ENCODE measurements at regions not wholly inside any gene's neighbourhood (a gene's known extent, or its start where the extent isn't known, plus 50 kb on each side); places are given as distances from the start of the nearest gene placed in this dataset.

DNA sequence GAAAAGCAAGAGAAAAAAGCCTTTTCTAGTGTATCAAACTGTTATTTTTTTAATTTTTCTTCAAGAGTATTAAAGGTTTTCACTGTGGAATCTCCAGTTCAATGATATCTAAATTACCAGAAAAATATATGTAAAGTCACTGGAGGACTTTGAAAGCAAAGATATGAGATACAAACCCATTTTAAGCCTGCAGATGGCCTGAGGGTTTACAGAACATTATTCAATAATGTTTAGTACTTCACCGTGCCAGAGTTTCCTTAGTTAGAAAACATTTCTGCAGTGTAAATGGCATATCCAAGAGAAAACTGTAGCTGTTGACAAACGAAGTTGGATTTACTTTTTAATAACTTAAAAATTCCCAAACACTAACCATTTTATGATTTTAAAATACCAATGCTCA, 529.4 kb upstream of the AGTR1 start:
- no peak for TF ChIP-seq EZH2phosphoT487 (IDR thresholded peaks at IDR 0.05; ENCODE audit: borderline replicate concordance, low read length)
- TF ChIP-seq, protein P1, sequence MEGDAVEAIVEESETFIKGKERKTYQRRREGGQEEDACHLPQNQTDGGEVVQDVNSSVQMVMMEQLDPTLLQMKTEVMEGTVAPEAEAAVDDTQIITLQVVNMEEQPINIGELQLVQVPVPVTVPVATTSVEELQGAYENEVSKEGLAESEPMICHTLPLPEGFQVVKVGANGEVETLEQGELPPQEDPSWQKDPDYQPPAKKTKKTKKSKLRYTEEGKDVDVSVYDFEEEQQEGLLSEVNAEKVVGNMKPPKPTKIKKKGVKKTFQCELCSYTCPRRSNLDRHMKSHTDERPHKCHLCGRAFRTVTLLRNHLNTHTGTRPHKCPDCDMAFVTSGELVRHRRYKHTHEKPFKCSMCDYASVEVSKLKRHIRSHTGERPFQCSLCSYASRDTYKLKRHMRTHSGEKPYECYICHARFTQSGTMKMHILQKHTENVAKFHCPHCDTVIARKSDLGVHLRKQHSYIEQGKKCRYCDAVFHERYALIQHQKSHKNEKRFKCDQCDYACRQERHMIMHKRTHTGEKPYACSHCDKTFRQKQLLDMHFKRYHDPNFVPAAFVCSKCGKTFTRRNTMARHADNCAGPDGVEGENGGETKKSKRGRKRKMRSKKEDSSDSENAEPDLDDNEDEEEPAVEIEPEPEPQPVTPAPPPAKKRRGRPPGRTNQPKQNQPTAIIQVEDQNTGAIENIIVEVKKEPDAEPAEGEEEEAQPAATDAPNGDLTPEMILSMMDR (IDR thresholded peaks at IDR 0.05; ENCODE audit: low read depth, low read length, poor library complexity, severe bottlenecking) = no peak
